WERI-Rb-1 (cell line): ENCODE measurements at regions not wholly inside any gene's neighbourhood (a gene's known extent, or its start where the extent isn't known, plus 50 kb on each side); places are given as distances from the start of the nearest gene placed in this dataset.

Experiments
- DNase-seq: peaks from one replicate; pipeline ENCODE4 v3.0.0-alpha.2; 2020
- H3K27ac ChIP-seq: fragments of 250-450 bp; sonication (Bioruptor Pico); 2 replicates; pipeline ENCODE4 v1.5.1; 2020; ENCODE audit warnings: mild to moderate bottlenecking, moderate library complexity
- H3K27me3 ChIP-seq: fragments of 250-450 bp; sonication (Bioruptor Pico); 2 replicates; pipeline ENCODE4 v1.5.1; 2021; ENCODE audit warnings: mild to moderate bottlenecking, low read depth, moderate library complexity; ENCODE audit not compliant: insufficient read depth, severe bottlenecking
- H3K36me3 ChIP-seq: fragments of 250-450 bp; sonication (Bioruptor Pico); 2 replicates; pipeline ENCODE4 v1.5.1; 2020; ENCODE audit warnings: mild to moderate bottlenecking, moderate library complexity
- H3K4me3 ChIP-seq: 2 replicates; pipeline ENCODE4 v1.5.1; 2011; ENCODE audit warnings: low read depth, mild to moderate bottlenecking, control low read depth, low read length
- H3K9me3 ChIP-seq: fragments of 250-450 bp; sonication (Bioruptor Pico); 2 replicates; pipeline ENCODE4 v1.5.1; 2021; ENCODE audit warnings: mild to moderate bottlenecking, moderate library complexity; ENCODE audit not compliant: severe bottlenecking
- CTCF ChIP-seq: IDR thresholded peaks from 2 replicates; pipeline ENCODE4 v1.5.1; 2011; ENCODE audit warnings: low read depth, mild to moderate bottlenecking, control low read depth, inconsistent platforms, low read length

GRCh38 chr4:79472693-79473438 lies 64.8 kb upstream of the GK2 start:
- no peak overlapping the region for H3K4me3 ChIP-seq
- no peak overlapping the region for H3K27ac ChIP-seq
- TF ChIP-seq CTCF, result no peak
- H3K9me3 ChIP-seq, result no peaks in the 10 kb centered on the region
- H3K36me3 ChIP-seq, result no peaks in the 10 kb centered on the region
- no peak for DNase-seq
- no peaks in the 10 kb centered on the region for H3K27me3 ChIP-seq

DNA sequence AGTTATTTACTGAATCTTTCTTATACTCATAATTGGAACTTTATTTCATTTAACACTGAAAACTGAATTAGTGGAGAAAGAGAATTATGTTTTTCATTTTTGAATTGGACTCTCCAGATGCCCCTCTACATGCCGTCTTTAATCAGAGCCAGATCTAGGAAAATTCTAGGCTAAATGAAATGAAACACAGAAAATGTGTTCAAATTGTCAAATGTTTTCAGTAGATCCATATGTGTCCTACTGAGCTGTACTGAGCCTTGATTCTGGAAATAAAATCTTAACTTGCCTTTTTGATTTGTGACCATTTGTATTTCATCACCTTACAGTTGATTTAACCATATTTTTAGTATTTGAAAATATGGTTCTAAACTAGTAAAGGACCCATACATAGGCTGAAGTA lies 64.0 kb upstream of the GK2 start:
- Histone ChIP-seq H3K36me3 (no peaks in the 10 kb centered on the region), H3K27ac (no peak overlapping the region), H3K4me3 (no peak overlapping the region), H3K27me3 (no peaks in the 10 kb centered on the region), H3K9me3 (no peaks in the 10 kb centered on the region)
- no peak for DNase-seq
- TF ChIP-seq CTCF, result no peak

DNA sequence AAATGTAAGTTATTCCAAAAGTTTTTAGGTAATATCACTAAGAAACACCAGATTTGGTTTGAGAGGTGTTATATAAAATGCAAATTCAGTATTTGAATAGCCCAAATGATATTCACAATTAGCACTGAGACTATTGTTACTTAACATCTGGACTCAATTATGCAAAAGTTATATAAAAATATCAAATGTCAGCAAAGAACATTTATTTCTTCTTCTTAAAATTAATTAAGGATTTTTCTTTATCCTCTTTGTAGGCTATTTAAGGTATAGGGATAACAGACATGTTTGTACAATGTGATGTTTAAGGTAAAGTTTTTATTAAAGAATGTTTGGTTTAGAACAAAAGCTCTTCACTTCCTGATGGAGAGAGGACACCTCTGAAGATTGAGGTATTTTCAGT lies 63.3 kb upstream of the GK2 start:
- Histone ChIP-seq H3K27ac (no peak overlapping the region), H3K36me3 (no peaks in the 10 kb centered on the region), H3K27me3 (no peaks in the 10 kb centered on the region), H3K9me3 (no peaks in the 10 kb centered on the region), H3K4me3 (no peak overlapping the region)
- no peak for TF ChIP-seq CTCF
- no peak for DNase-seq

DNA sequence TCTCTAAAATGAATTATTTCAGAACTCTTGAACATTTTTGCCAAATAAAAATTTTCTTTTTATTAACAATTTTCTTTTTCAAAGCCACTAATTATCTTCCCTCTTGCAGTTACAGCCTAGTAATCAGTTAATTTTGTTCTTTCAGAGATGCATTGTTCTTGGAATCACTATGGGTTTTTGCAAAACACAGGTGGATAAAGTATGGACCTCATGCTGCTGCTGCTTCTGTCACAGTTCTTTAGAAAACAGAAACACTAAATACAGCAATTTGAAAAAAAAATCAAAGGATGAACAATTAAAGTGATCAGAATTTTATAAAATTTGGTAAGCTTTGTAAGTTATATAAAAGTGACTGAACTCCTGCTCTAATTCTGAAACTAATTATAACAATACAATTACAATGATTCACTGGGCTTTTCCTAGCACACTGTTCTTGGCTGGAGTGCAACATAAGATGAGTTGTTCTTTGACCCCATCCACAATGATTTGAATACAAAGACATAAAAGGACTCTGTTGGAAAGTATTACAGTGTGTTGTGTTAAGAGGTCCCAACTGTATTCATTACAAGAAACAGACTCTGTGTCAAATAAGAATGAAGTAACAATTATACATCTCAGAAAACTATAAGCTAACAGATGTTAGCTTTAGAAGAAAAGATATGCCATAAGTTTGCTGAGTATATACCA lies 59.4 kb upstream of the GK2 start:
- Histone ChIP-seq H3K4me3 (no peak overlapping the region), H3K36me3 (no peaks in the 10 kb centered on the region), H3K27ac (no peak overlapping the region), H3K27me3 (no peaks in the 10 kb centered on the region), H3K9me3 (no peaks in the 10 kb centered on the region)
- TF ChIP-seq CTCF, result no peak
- DNase-seq, result no peak

GRCh38 chr4:79466621-79467020 lies 58.6 kb upstream of the GK2 start:
- no peaks in the 10 kb centered on the region for H3K36me3 ChIP-seq
- no peak overlapping the region for H3K27ac ChIP-seq
- H3K9me3 ChIP-seq, result no peaks in the 10 kb centered on the region
- DNase-seq, result no peak
- H3K27me3 ChIP-seq, result no peaks in the 10 kb centered on the region
- no peak for TF ChIP-seq CTCF
- no peak overlapping the region for H3K4me3 ChIP-seq
